CD4-positive, alpha-beta T cell treated with Interleukin-1 beta for 1 hour (primary cell): ENCODE measurements at regions not wholly inside any gene's neighbourhood (a gene's known extent, or its start where the extent isn't known, plus 50 kb on each side); places are given as distances from the start of the nearest gene placed in this dataset.

Experiments
- DNase-seq, 2 donors: peaks; one replicate each; pipeline ENCODE4 v3.0.0-alpha.2; 2020 to 2022

- no peak for DNase-seq
Observed at GRCh38 chr2:219692521-219692920, 65.1 kb downstream of the SLC4A3 start.

GRCh38 chr2:219695145-219695709 is 67.8 kb downstream of the SLC4A3 start:
- no peak for DNase-seq

- no peak for DNase-seq
Observed at GRCh38 chr2:219697811-219698747, 70.6 kb downstream of the SLC4A3 start.

GRCh38 chr2:219698748-219699439 is 71.5 kb downstream of the SLC4A3 start:
- DNase-seq, result no peak

- no peak for DNase-seq
Observed at GRCh38 chr2:219699440-219699821, 72.0 kb downstream of the SLC4A3 start.

- no peak for DNase-seq
Observed at GRCh38 chr2:219701847-219702634, 74.6 kb downstream of the SLC4A3 start.

- DNase-seq, result no peak
Observed at GRCh38 chr2:219702796-219703545, 75.5 kb downstream of the SLC4A3 start.

- DNase-seq, result no peak
Observed at GRCh38 chr2:219704878-219705277, 77.4 kb downstream of the SLC4A3 start.

- DNase-seq, result no peak
Observed at GRCh38 chr2:219706823-219707281, 79.4 kb downstream of the SLC4A3 start.

GRCh38 chr2:219707496-219708285 is 80.3 kb downstream of the SLC4A3 start:
- no peak for DNase-seq

GRCh38 chr2:219709331-219709761 is 81.9 kb downstream of the SLC4A3 start:
- DNase-seq, result no peak

GRCh38 chr2:219713110-219713509 is 85.7 kb downstream of the SLC4A3 start:
- DNase-seq, result peak in 1 of 2 donors; percentile 5

GRCh38 chr2:219714681-219715400 is 87.4 kb downstream of the SLC4A3 start:
- DNase-seq, result no peak

- DNase-seq, result no peak
Observed at GRCh38 chr2:219718066-219718465, 90.6 kb downstream of the SLC4A3 start.

- no peak for DNase-seq
Observed at GRCh38 chr2:219719521-219719920, 92.1 kb downstream of the SLC4A3 start.

GRCh38 chr2:219720956-219721355 is 93.5 kb downstream of the SLC4A3 start:
- no peak for DNase-seq

- DNase-seq, result no peak
Observed at GRCh38 chr2:219722276-219722879, 94.9 kb downstream of the SLC4A3 start.

GRCh38 chr2:219723311-219723710 is 95.9 kb downstream of the SLC4A3 start:
- DNase-seq, result no peak

- DNase-seq, result no peak
Observed at GRCh38 chr2:219724628-219725027, 97.2 kb downstream of the SLC4A3 start.

GRCh38 chr2:219726916-219727315 is 99.5 kb downstream of the SLC4A3 start:
- no peak for DNase-seq
